CD14-positive monocyte (primary cell): ENCODE measurements at regions not wholly inside any gene's neighbourhood (a gene's known extent, or its start where the extent isn't known, plus 50 kb on each side); places are given as distances from the start of the nearest gene placed in this dataset.

Experiments used
- DNase-seq, 3 donors: peaks; one replicate each; pipeline ENCODE4 v3.0.0-alpha.2; 2011 to 2022
- H2AFZ ChIP-seq: 2 replicates; pipeline ENCODE4 v1.6.0; 2012; ENCODE audit warnings: mild to moderate bottlenecking, low read depth, low read length, inconsistent platforms; ENCODE audit not compliant: insufficient read depth, poor library complexity, severe bottlenecking
- H3K27ac ChIP-seq, 2 donors: 1 replicate in 1 of 2; 2 replicates in 1 of 2; pipeline ENCODE4 v1.5.1; 2012 to 2013; ENCODE audit warnings: low read length in 2 of 2, control low read depth in 1 of 2, inconsistent platforms in 1 of 2, low read depth in 1 of 2, mild to moderate bottlenecking in 1 of 2
- H3K27me3 ChIP-seq, 2 donors: one replicate each; pipeline versions ENCODE4 v1.6.0 to v1.6.1; 2011 to 2013; ENCODE audit warnings: low read length in 2 of 2; ENCODE audit not compliant: control insufficient read depth in 2 of 2, insufficient read depth in 2 of 2
- H3K36me3 ChIP-seq, 2 donors: replicated peaks in 1 of 2; 1 replicate in 1 of 2; 2 replicates in 1 of 2; pipeline versions ENCODE4 v1.5.1 to v1.6.1; 2012 to 2013; ENCODE audit warnings: low read length in 2 of 2, control low read depth in 1 of 2, inconsistent platforms in 1 of 2, mild to moderate bottlenecking in 1 of 2; ENCODE audit not compliant: insufficient read depth in 2 of 2, control insufficient read depth in 1 of 2
- H3K4me1 ChIP-seq, 2 donors: 1 replicate in 1 of 2; 2 replicates in 1 of 2; pipeline versions ENCODE4 v1.5.1 to v1.6.1; 2012 to 2013; ENCODE audit warnings: low read length in 2 of 2, control low read depth in 1 of 2, inconsistent platforms in 1 of 2, mild to moderate bottlenecking in 1 of 2, moderate library complexity in 1 of 2; ENCODE audit not compliant: insufficient read depth in 2 of 2, control insufficient read depth in 1 of 2
- H3K4me2 ChIP-seq: replicated peaks from 2 replicates; pipeline ENCODE3; 2012; ENCODE audit warnings: low read length, moderate library complexity, mild to moderate bottlenecking; ENCODE audit not compliant: poor library complexity, severe bottlenecking; ENCODE audit errors: extremely low read depth
- H3K4me3 ChIP-seq, 3 experiments: fragments of 200-600 bp in 1 of 3; sonication (generic) in 1 of 3; replicated peaks in 1 of 3; 1 replicate in 2 of 3; 2 replicates in 1 of 3; pipeline ENCODE4 v1.5.1; 2011 to 2013; ENCODE audit warnings: low read length in 3 of 3, mild to moderate bottlenecking in 3 of 3, control low read depth in 2 of 3, low read depth in 2 of 3, inconsistent platforms in 1 of 3, moderate library complexity in 1 of 3
- H3K79me2 ChIP-seq: 2 replicates; pipeline ENCODE4 v1.6.0; 2012; ENCODE audit warnings: mild to moderate bottlenecking, control low read depth, inconsistent platforms, low read length, moderate library complexity; ENCODE audit not compliant: insufficient read depth
- H3K9ac ChIP-seq: 2 replicates; pipeline ENCODE4 v1.6.0; 2017; ENCODE audit warnings: low read length, mild to moderate bottlenecking; ENCODE audit not compliant: insufficient read depth, poor library complexity, severe bottlenecking
- H3K9me3 ChIP-seq, 2 donors: replicated peaks in 1 of 2; 1 replicate in 1 of 2; 2 replicates in 1 of 2; pipeline versions ENCODE4 v1.5.1 to v1.6.1; 2012 to 2013; ENCODE audit warnings: low read length in 2 of 2, control low read depth in 1 of 2; ENCODE audit not compliant: control insufficient read depth in 1 of 2, insufficient read depth in 1 of 2
- H4K20me1 ChIP-seq: 2 replicates; pipeline ENCODE4 v1.6.0; 2012; ENCODE audit warnings: mild to moderate bottlenecking, low read length, control low read depth, moderate library complexity; ENCODE audit not compliant: insufficient read depth
- H3K27ac Mint-ChIP-seq, 7 donors: one replicate each; pipeline ENCODE4 v1.8.0; 2020; ENCODE audit warnings: mild to moderate bottlenecking in 7 of 7, mixed read lengths in 7 of 7, moderate library complexity in 6 of 7, inconsistent platforms in 2 of 7
- H3K27me3 Mint-ChIP-seq, 3 donors: one replicate each; pipeline ENCODE4 v1.8.0; 2021 to 2022; ENCODE audit warnings: low read depth in 3 of 3, mild to moderate bottlenecking in 3 of 3, mixed read lengths in 3 of 3, moderate library complexity in 3 of 3, inconsistent platforms in 1 of 3
- H3K36me3 Mint-ChIP-seq, 2 donors: one replicate each; pipeline ENCODE4 v1.8.0; 2020; ENCODE audit warnings: mixed read lengths in 2 of 2, inconsistent platforms in 1 of 2, mild to moderate bottlenecking in 1 of 2
- H3K4me1 Mint-ChIP-seq: one replicate; pipeline ENCODE4 v1.8.0; 2020; ENCODE audit warnings: mild to moderate bottlenecking, mixed read lengths
- H3K4me3 Mint-ChIP-seq, 2 donors: one replicate each; pipeline ENCODE4 v1.8.0; 2020; ENCODE audit warnings: mild to moderate bottlenecking in 2 of 2, mixed read lengths in 2 of 2, moderate library complexity in 1 of 2
- H3K9me3 Mint-ChIP-seq, 7 donors: one replicate each; pipeline ENCODE4 v1.8.0; 2020 to 2022; ENCODE audit warnings: mixed read lengths in 7 of 7, mild to moderate bottlenecking in 6 of 7, moderate library complexity in 6 of 7, inconsistent platforms in 2 of 7
- CTCF ChIP-seq: fragments of 200-600 bp; IDR thresholded peaks from one replicate; pipeline ENCODE4 v1.8.0; 2022; ENCODE audit warnings: antibody characterized with exemption, mild to moderate bottlenecking
- WGBS: methylation state at CpG from one replicate; pipeline ENCODE4 v1.1.5; 2013; ENCODE audit warnings: missing lambda C conversion rate; ENCODE audit not compliant: insufficient coverage; 5-methylcytosine and 5-hydroxymethylcytosine counted together
- intact Hi-C, 2 donors: fragments of 100-400 bp; cut with micrococcal nuclease; formaldehyde crosslinking; loops; one replicate each; pipeline versions ENCODE4 v1.15.0 to v1.15.1; 2023

- Histone ChIP-seq H3K79me2 (no peaks in the 10 kb centered on the region), H3K9me3 (no peaks in the 10 kb centered on the region), H3K27me3 (no peaks in the 10 kb centered on the region), H3K27ac (no peak overlapping the region), H3K4me3 (no peak overlapping the region), H3K36me3 (no peaks in the 10 kb centered on the region), H2AFZ (no peak overlapping the region), H3K9ac (no peak overlapping the region), H4K20me1 (no peaks in the 10 kb centered on the region), H3K4me2 (no peak overlapping the region), H3K4me1 (no peaks in the 10 kb centered on the region)
- H3K4me1 Mint-ChIP-seq = peaks cover 7% of the 10 kb centered on the region
- no peaks in the 10 kb centered on the region for H3K36me3 Mint-ChIP-seq
- WGBS = no CpG with 5 or more reads among the region's 1 CpG
- no peak overlapping the region for H3K4me3 Mint-ChIP-seq
- H3K9me3 Mint-ChIP-seq = peaks cover 0 to 2% (median 0%) of the 10 kb centered on the region in 7 donors
- H3K27me3 Mint-ChIP-seq = no peaks in the 10 kb centered on the region
- TF ChIP-seq CTCF = no peak
- intact Hi-C loops = no loop called here
- no peak overlapping the region for H3K27ac Mint-ChIP-seq
- no peak for DNase-seq
These were observed 93.4 kb upstream of the MAP4K3 start for GRCh38 chr2:39530411-39530866.

GRCh38 chr2:39531220-39531777 lies 94.2 kb upstream of the MAP4K3 start:
- Histone ChIP-seq H3K27me3 (no peaks in the 10 kb centered on the region), H3K9me3 (no peaks in the 10 kb centered on the region), H3K4me2 (no peak overlapping the region), H2AFZ (no peak overlapping the region), H3K4me3 (no peak overlapping the region), H4K20me1 (no peaks in the 10 kb centered on the region), H3K79me2 (no peaks in the 10 kb centered on the region), H3K4me1 (no peaks in the 10 kb centered on the region), H3K27ac (no peak overlapping the region), H3K9ac (no peak overlapping the region), H3K36me3 (no peaks in the 10 kb centered on the region)
- DNase-seq = no peak
- no peak overlapping the region for H3K27ac Mint-ChIP-seq
- no peaks in the 10 kb centered on the region for H3K4me1 Mint-ChIP-seq
- 92% methylated on average over 2 of the region's 7 CpGs for WGBS
- no peaks in the 10 kb centered on the region for H3K27me3 Mint-ChIP-seq
- no peak overlapping the region for H3K4me3 Mint-ChIP-seq
- TF ChIP-seq CTCF = no peak
- no peaks in the 10 kb centered on the region for H3K36me3 Mint-ChIP-seq
- peaks cover 0 to 2% (median 0%) of the 10 kb centered on the region in 7 donors for H3K9me3 Mint-ChIP-seq
- intact Hi-C loops = no loop called here
